ENCODE measurements at regions not wholly inside any gene's neighbourhood (a gene's known extent, or its start where the extent isn't known, plus 50 kb on each side); places are given as distances from the start of the nearest gene placed in this dataset.

GRCh38 chr1:69228501-69228900 is 339.2 kb upstream of the LRRC7 start:
- Histone ChIP-seq H3K4me1 (ENCODE audit: control insufficient read depth in 5 of 5, insufficient read depth in 5 of 5, low read length in 5 of 5) (no peaks in the 10 kb centered on the region), H3K9ac (ENCODE audit: insufficient read depth in 1 of 2, low read length in 2 of 2) (no peak overlapping the region), H3K9me3 (ENCODE audit: control insufficient read depth in 4 of 4, insufficient read depth in 3 of 4, low read length in 3 of 4) (no peaks in the 10 kb centered on the region), H3K27me3 (ENCODE audit: control insufficient read depth in 3 of 3, insufficient read depth in 3 of 3, low read length in 2 of 3) (no peaks in the 10 kb centered on the region), H3K27ac (ENCODE audit: low read depth in 1 of 2, low read length in 1 of 2) (no peak overlapping the region), H3K4me3 (no peak overlapping the region), H3K36me3 (ENCODE audit: control insufficient read depth in 4 of 4, insufficient read depth in 4 of 4, low read length in 4 of 4) (no peaks in the 10 kb centered on the region)
- WGBS, 2 donors: 0% methylated on average over 1 of the region's 1 CpG
- no peak for DNase-seq
- TF ChIP-seq CTCF (IDR thresholded peaks at IDR 0.05; ENCODE audit: control extremely low read depth, extremely low read depth): no peak
- ATAC-seq (ENCODE audit: insufficient read depth, low FRiP score): no peak

- no peaks in the 10 kb centered on the region for H3K4me1 ChIP-seq (ENCODE audit: control insufficient read depth in 5 of 5, insufficient read depth in 5 of 5, low read length in 5 of 5)
- no peak overlapping the region for H3K27ac ChIP-seq (ENCODE audit: low read depth in 1 of 2, low read length in 1 of 2)
- no peaks in the 10 kb centered on the region for H3K36me3 ChIP-seq (ENCODE audit: control insufficient read depth in 4 of 4, insufficient read depth in 4 of 4, low read length in 4 of 4)
- no peak for TF ChIP-seq CTCF (IDR thresholded peaks at IDR 0.05; ENCODE audit: control extremely low read depth, extremely low read depth)
- no peak overlapping the region for H3K4me3 ChIP-seq
- no peak overlapping the region for H3K9ac ChIP-seq (ENCODE audit: insufficient read depth in 1 of 2, low read length in 2 of 2)
- H3K27me3 ChIP-seq (ENCODE audit: control insufficient read depth in 3 of 3, insufficient read depth in 3 of 3, low read length in 2 of 3): no peaks in the 10 kb centered on the region
- H3K9me3 ChIP-seq (ENCODE audit: control insufficient read depth in 4 of 4, insufficient read depth in 3 of 4, low read length in 3 of 4): no peaks in the 10 kb centered on the region
- ATAC-seq (ENCODE audit: insufficient read depth, low FRiP score) (no peak), DNase-seq (no peak)
Observed at GRCh38 chr1:69230208-69230607, 337.5 kb upstream of the LRRC7 start.

GRCh38 chr1:69233463-69233862 is 334.3 kb upstream of the LRRC7 start:
- H3K27ac ChIP-seq (ENCODE audit: low read depth in 1 of 2, low read length in 1 of 2): no peak overlapping the region
- H3K4me1 ChIP-seq (ENCODE audit: control insufficient read depth in 5 of 5, insufficient read depth in 5 of 5, low read length in 5 of 5): no peaks in the 10 kb centered on the region
- DNase-seq (no peak), ATAC-seq (ENCODE audit: insufficient read depth, low FRiP score) (no peak)
- no peaks in the 10 kb centered on the region for H3K27me3 ChIP-seq (ENCODE audit: control insufficient read depth in 3 of 3, insufficient read depth in 3 of 3, low read length in 2 of 3)
- TF ChIP-seq CTCF (IDR thresholded peaks at IDR 0.05; ENCODE audit: control extremely low read depth, extremely low read depth): no peak
- H3K36me3 ChIP-seq (ENCODE audit: control insufficient read depth in 4 of 4, insufficient read depth in 4 of 4, low read length in 4 of 4): no peaks in the 10 kb centered on the region
- no peak overlapping the region for H3K4me3 ChIP-seq
- H3K9me3 ChIP-seq (ENCODE audit: control insufficient read depth in 4 of 4, insufficient read depth in 3 of 4, low read length in 3 of 4): no peaks in the 10 kb centered on the region
- no peak overlapping the region for H3K9ac ChIP-seq (ENCODE audit: insufficient read depth in 1 of 2, low read length in 2 of 2)

- Histone ChIP-seq H3K27me3 (ENCODE audit: control insufficient read depth in 3 of 3, insufficient read depth in 3 of 3, low read length in 2 of 3) (no peaks in the 10 kb centered on the region), H3K4me3 (no peak overlapping the region), H3K27ac (ENCODE audit: low read depth in 1 of 2, low read length in 1 of 2) (no peak overlapping the region), H3K9me3 (ENCODE audit: control insufficient read depth in 4 of 4, insufficient read depth in 3 of 4, low read length in 3 of 4) (no peaks in the 10 kb centered on the region), H3K9ac (ENCODE audit: insufficient read depth in 1 of 2, low read length in 2 of 2) (no peak overlapping the region), H3K4me1 (ENCODE audit: control insufficient read depth in 5 of 5, insufficient read depth in 5 of 5, low read length in 5 of 5) (no peaks in the 10 kb centered on the region), H3K36me3 (ENCODE audit: control insufficient read depth in 4 of 4, insufficient read depth in 4 of 4, low read length in 4 of 4) (no peaks in the 10 kb centered on the region)
- no peak for TF ChIP-seq CTCF (IDR thresholded peaks at IDR 0.05; ENCODE audit: control extremely low read depth, extremely low read depth)
- ATAC-seq (ENCODE audit: insufficient read depth, low FRiP score) (no peak), DNase-seq (no peak)
- WGBS, 2 donors: 72 to 85% methylated on average over 1 of the region's 1 CpG
Observed at GRCh38 chr1:69244211-69244610, 323.5 kb upstream of the LRRC7 start.
